ENCODE measurements at regions not wholly inside any gene's neighbourhood (a gene's known extent, or its start where the extent isn't known, plus 50 kb on each side); places are given as distances from the start of the nearest gene placed in this dataset.

GRCh38 chr12:47364261-47364660, 284.5 kb upstream of the AMIGO2 start:
- CTCF ChIA-PET, result no interaction called here
- TF ChIP-seq SUZ12 (IDR thresholded peaks at IDR 0.05) (no peak), FOXK2 (IDR thresholded peaks at IDR 0.05) (no peak), ARNT (IDR thresholded peaks at IDR 0.05) (no peak), FOXM1 (IDR thresholded peaks at IDR 0.05; ENCODE audit: borderline replicate concordance) (no peak), L3MBTL2 (conservative IDR thresholded peaks at IDR 0.05) (no peak), TARDBP (IDR thresholded peaks at IDR 0.05) (no peak), SP1 (IDR thresholded peaks at IDR 0.05) (no peak), LEF1 (IDR thresholded peaks at IDR 0.05; ENCODE audit: borderline replicate concordance) (no peak), PKNOX1 (IDR thresholded peaks at IDR 0.05) (no peak), ELF4 (IDR thresholded peaks at IDR 0.05) (no peak), ZNF384 (IDR thresholded peaks at IDR 0.05) (no peak), CTBP1 (IDR thresholded peaks at IDR 0.05; ENCODE audit: borderline replicate concordance) (no peak), FOXA1 (IDR thresholded peaks at IDR 0.05) (no peak), NFRKB (IDR thresholded peaks at IDR 0.05) (no peak), BHLHE40 (IDR thresholded peaks at IDR 0.05; ENCODE audit: borderline replicate concordance) (no peak), HDGF (IDR thresholded peaks at IDR 0.05; ENCODE audit: borderline replicate concordance) (no peak)
- DNase-seq (ENCODE audit: extremely low spot score), result no peak
- POLR2A ChIA-PET, result no interaction called here

GRCh38 chr12:47362126-47362705, 282.5 kb upstream of the AMIGO2 start:
- ChIA-PET CTCF (no interaction called here), POLR2A (no interaction called here)
- TF ChIP-seq LEF1 (IDR thresholded peaks at IDR 0.05; ENCODE audit: borderline replicate concordance), result no peak
- no peak for TF ChIP-seq ELF4 (IDR thresholded peaks at IDR 0.05)
- DNase-seq (ENCODE audit: extremely low spot score), result no peak

- DNase-seq (ENCODE audit: extremely low spot score), result peak; percentile 21
Measured at GRCh38 chr12:47361389-47362021, 281.7 kb upstream of the AMIGO2 start.

GRCh38 chr12:47360771-47361388, 281.1 kb upstream of the AMIGO2 start:
- DNase-seq (ENCODE audit: extremely low spot score), result no peak
- ChIA-PET CTCF (no interaction called here), POLR2A (no interaction called here)
- TF ChIP-seq CTBP1 (IDR thresholded peaks at IDR 0.05; ENCODE audit: borderline replicate concordance) (no peak), TARDBP (IDR thresholded peaks at IDR 0.05) (no peak), ARNT (IDR thresholded peaks at IDR 0.05) (no peak), NFRKB (IDR thresholded peaks at IDR 0.05) (no peak), ELF4 (IDR thresholded peaks at IDR 0.05) (no peak), FOXK2 (IDR thresholded peaks at IDR 0.05) (no peak), HDGF (IDR thresholded peaks at IDR 0.05; ENCODE audit: borderline replicate concordance) (no peak), LEF1 (IDR thresholded peaks at IDR 0.05; ENCODE audit: borderline replicate concordance) (no peak), SP1 (IDR thresholded peaks at IDR 0.05) (no peak), BHLHE40 (IDR thresholded peaks at IDR 0.05; ENCODE audit: borderline replicate concordance) (no peak), SUZ12 (IDR thresholded peaks at IDR 0.05) (no peak), FOXM1 (IDR thresholded peaks at IDR 0.05; ENCODE audit: borderline replicate concordance) (no peak), FOXA1 (IDR thresholded peaks at IDR 0.05) (no peak), L3MBTL2 (conservative IDR thresholded peaks at IDR 0.05) (no peak), PKNOX1 (IDR thresholded peaks at IDR 0.05) (no peak), ZNF384 (IDR thresholded peaks at IDR 0.05) (no peak)

More at GRCh38 chr12:47361389-47362021, 281.7 kb upstream of the AMIGO2 start:
- ChIA-PET POLR2A (no interaction called here), CTCF (no interaction called here)
- no peak for TF ChIP-seq TARDBP (IDR thresholded peaks at IDR 0.05)
- no peak for TF ChIP-seq PKNOX1 (IDR thresholded peaks at IDR 0.05)
- no peak for TF ChIP-seq FOXA1 (IDR thresholded peaks at IDR 0.05)
- TF ChIP-seq HDGF (IDR thresholded peaks at IDR 0.05; ENCODE audit: borderline replicate concordance), result no peak
- no peak for TF ChIP-seq FOXM1 (IDR thresholded peaks at IDR 0.05; ENCODE audit: borderline replicate concordance)
- TF ChIP-seq SP1 (IDR thresholded peaks at IDR 0.05), result no peak

- no peak for DNase-seq (ENCODE audit: extremely low spot score)
- TF ChIP-seq BHLHE40 (IDR thresholded peaks at IDR 0.05; ENCODE audit: borderline replicate concordance), result no peak
- no peak for TF ChIP-seq SP1 (IDR thresholded peaks at IDR 0.05)
- no peak for TF ChIP-seq ARNT (IDR thresholded peaks at IDR 0.05)
- no peak for TF ChIP-seq LEF1 (IDR thresholded peaks at IDR 0.05; ENCODE audit: borderline replicate concordance)
- no peak for TF ChIP-seq PKNOX1 (IDR thresholded peaks at IDR 0.05)
- TF ChIP-seq FOXM1 (IDR thresholded peaks at IDR 0.05; ENCODE audit: borderline replicate concordance), result no peak
- no peak for TF ChIP-seq TARDBP (IDR thresholded peaks at IDR 0.05)
- no peak for TF ChIP-seq FOXK2 (IDR thresholded peaks at IDR 0.05)
- TF ChIP-seq HDGF (IDR thresholded peaks at IDR 0.05; ENCODE audit: borderline replicate concordance), result no peak
- no peak for TF ChIP-seq L3MBTL2 (conservative IDR thresholded peaks at IDR 0.05)
- TF ChIP-seq ELF4 (IDR thresholded peaks at IDR 0.05), result no peak
- TF ChIP-seq FOXA1 (IDR thresholded peaks at IDR 0.05), result no peak
- TF ChIP-seq ZNF384 (IDR thresholded peaks at IDR 0.05), result no peak
- TF ChIP-seq NFRKB (IDR thresholded peaks at IDR 0.05), result no peak
- no peak for TF ChIP-seq SUZ12 (IDR thresholded peaks at IDR 0.05)
- no peak for TF ChIP-seq CTBP1 (IDR thresholded peaks at IDR 0.05; ENCODE audit: borderline replicate concordance)
- CTCF ChIA-PET, result no interaction called here
- POLR2A ChIA-PET, result no interaction called here
Measured at GRCh38 chr12:47360093-47360480, 280.3 kb upstream of the AMIGO2 start.

All from HEK293T (cell line).